GM12878 (cell line): ENCODE measurements at regions not wholly inside any gene's neighbourhood (a gene's known extent, or its start where the extent isn't known, plus 50 kb on each side); places are given as distances from the start of the nearest gene placed in this dataset.

ENCODE experiments used
- ATAC-seq: fragments of 200-7000 bp; cut with Tn5 transposase; 3 replicates; pipeline ENCODE4 v1.9.1; 2020; ENCODE audit warnings: mild to moderate bottlenecking, moderate library complexity
- BruUV-seq: library from RNA; stranded (reverse); fragments of 400-500 nt; replicated peaks from 2 replicates; lab custom pipeline; 2021; lab: Mats Ljungman, UMichigan
- CTCF ChIA-PET: fragments of 300-600 bp; sonication (Branson Sonifier 250); formaldehyde crosslinking; extraction: SDS; loops from one replicate; lab custom pipeline; 2021; ENCODE audit warnings: inconsistent platforms; lab: Yijun Ruan, JAX
- POLR2A ChIA-PET: fragments of 350-600 bp; formaldehyde crosslinking; extraction: SDS; loops from one replicate; lab custom pipeline; 2021; ENCODE audit warnings: inconsistent platforms; lab: Charles Lee
- RAD21 ChIA-PET: fragments of 300-600 bp; sonication (Branson Sonifier 250); formaldehyde crosslinking; loops from one replicate; lab custom pipeline; 2023; ENCODE audit warnings: antibody characterized with exemption; ENCODE audit not compliant: unreplicated experiment; lab: Charles Lee
- SMC1A ChIA-PET: fragments of 300-600 bp; sonication (Branson Sonifier 250); formaldehyde crosslinking; loops from one replicate; lab custom pipeline; 2023; ENCODE audit not compliant: unreplicated experiment, uncharacterized antibody; lab: Charles Lee
- DNase-seq: peaks from one replicate; pipeline ENCODE4 v3.0.0-alpha.2; 2011; ENCODE audit warnings: low read depth, low spot score
- FAIRE-seq: peaks from 3 replicates; lab custom pipeline; 2011; peaks lifted over from hg19 to GRCh38; lab: Jason Lieb, UNC
- H2AFZ ChIP-seq: 2 replicates; pipeline ENCODE4 v1.6.0; 2011; ENCODE audit warnings: low read depth, low read length, control low read depth; ENCODE audit not compliant: control insufficient read depth
- H3K27ac ChIP-seq: 2 replicates; pipeline ENCODE4 v1.5.1; 2011; ENCODE audit warnings: control low read depth; ENCODE audit not compliant: control insufficient read depth, insufficient read depth
- H3K27me3 ChIP-seq, 2 experiments: replicated peaks in 1 of 2; 2 replicates each; pipeline versions ENCODE4 v1.6.0 to v1.6.1; 2011; ENCODE audit warnings: low read length in 1 of 2; ENCODE audit not compliant: control insufficient read depth in 2 of 2, insufficient read depth in 2 of 2
- H3K36me3 ChIP-seq, 2 experiments: 2 replicates each; pipeline ENCODE4 v1.5.1; 2011; ENCODE audit warnings: low read length in 1 of 2; ENCODE audit not compliant: control insufficient read depth in 2 of 2, insufficient read depth in 2 of 2
- H3K4me1 ChIP-seq: 2 replicates; pipeline ENCODE4 v1.6.1; 2011; ENCODE audit warnings: mild to moderate bottlenecking, low read length, moderate library complexity, mixed read lengths; ENCODE audit not compliant: control insufficient read depth, insufficient read depth
- H3K4me2 ChIP-seq: 2 replicates; pipeline ENCODE4 v1.6.0; 2011; ENCODE audit warnings: control low read depth; ENCODE audit not compliant: control insufficient read depth, insufficient read depth
- H3K4me3 ChIP-seq: fragments of 200-600 bp; sonication (generic); 2 replicates; pipeline ENCODE4 v1.5.1; 2016
- H3K79me2 ChIP-seq: 2 replicates; pipeline ENCODE4 v1.6.0; 2011; ENCODE audit warnings: low read length; ENCODE audit not compliant: control insufficient read depth, insufficient read depth
- H3K9ac ChIP-seq: 2 replicates; pipeline ENCODE4 v1.8.0; 2011; ENCODE audit warnings: low read length, control low read depth, mixed read lengths; ENCODE audit not compliant: control insufficient read depth, insufficient read depth
- H3K9me3 ChIP-seq: replicated peaks from 3 replicates; pipeline ENCODE4 v1.5.1; 2011; ENCODE audit warnings: mild to moderate bottlenecking, low read length; ENCODE audit not compliant: control insufficient read depth, insufficient read depth
- H4K20me1 ChIP-seq: 2 replicates; pipeline ENCODE4 v1.6.0; 2011; ENCODE audit not compliant: control insufficient read depth, insufficient read depth
- CHD4 ChIP-seq: fragments of 200-600 bp; sonication (generic); IDR thresholded peaks from 2 replicates; pipeline ENCODE4 v1.6.1; 2016; ENCODE audit warnings: mild to moderate bottlenecking
- GABPA ChIP-seq: IDR thresholded peaks from 2 replicates; pipeline ENCODE4 v1.6.1; 2014; ENCODE audit warnings: antibody characterized with exemption, low read depth, mild to moderate bottlenecking, inconsistent platforms
- IKZF2 ChIP-seq, 2 experiments: fragments of 450-650 bp; IDR thresholded peaks; 2 replicates each; pipeline ENCODE4 v1.6.1; 2017; ENCODE audit warnings: mild to moderate bottlenecking in 2 of 2, moderate library complexity in 2 of 2
- KDM1A ChIP-seq: fragments of 200-600 bp; sonication (generic); IDR thresholded peaks from 2 replicates; pipeline ENCODE4 v1.6.1; 2016; ENCODE audit warnings: borderline replicate concordance
- MYB ChIP-seq: fragments of 150-350 bp; IDR thresholded peaks from 2 replicates; pipeline ENCODE4 v1.6.1; 2014; ENCODE audit warnings: mild to moderate bottlenecking, low read depth, low read length, borderline replicate concordance
- NFYB ChIP-seq: IDR thresholded peaks from 2 replicates; pipeline ENCODE4 v1.6.1; 2011; ENCODE audit warnings: low read depth, mild to moderate bottlenecking, low read length, improper control_type of control experiment, moderate library complexity; ENCODE audit not compliant: insufficient read depth
- NR2F1 ChIP-seq: fragments of 450-650 bp; conservative IDR thresholded peaks from 2 replicates; pipeline ENCODE4 v1.6.1; 2017; ENCODE audit warnings: mild to moderate bottlenecking
- PAX8 ChIP-seq: fragments of 450-650 bp; IDR thresholded peaks from 2 replicates; pipeline ENCODE4 v1.6.1; 2017; ENCODE audit warnings: mild to moderate bottlenecking, moderate library complexity
- RBBP5 ChIP-seq: fragments of 200-600 bp; sonication (generic); conservative IDR thresholded peaks from 2 replicates; pipeline ENCODE4 v1.6.1; 2016
- RFX5 ChIP-seq: IDR thresholded peaks from 2 replicates; pipeline ENCODE4 v1.6.1; 2011; ENCODE audit warnings: low read depth, low read length, improper control_type of control experiment
- SKIL ChIP-seq: fragments of 450-650 bp; IDR thresholded peaks from 2 replicates; pipeline ENCODE4 v1.6.1; 2017; ENCODE audit warnings: mild to moderate bottlenecking, low read depth, inconsistent platforms; ENCODE audit not compliant: poor library complexity, severe bottlenecking
- SMAD5 ChIP-seq: IDR thresholded peaks from 2 replicates; pipeline ENCODE4 v1.6.1; 2016; ENCODE audit warnings: antibody characterized with exemption, low read depth
- SPI1 ChIP-seq: IDR thresholded peaks from 2 replicates; pipeline ENCODE4 v1.6.1; 2011; ENCODE audit warnings: low read depth, mild to moderate bottlenecking, low read length, moderate library complexity, borderline replicate concordance; ENCODE audit not compliant: insufficient read depth
- ZBED1 ChIP-seq: IDR thresholded peaks from 2 replicates; pipeline ENCODE4 v1.6.1; 2016; ENCODE audit warnings: borderline replicate concordance
- ZNF217 ChIP-seq: fragments of 450-650 bp; IDR thresholded peaks from 2 replicates; pipeline ENCODE4 v1.6.1; 2017; ENCODE audit warnings: antibody characterized with exemption, mild to moderate bottlenecking
- ZNF384 ChIP-seq: IDR thresholded peaks from 2 replicates; pipeline ENCODE4 v1.6.1; 2012; ENCODE audit warnings: low read depth, mild to moderate bottlenecking, low read length, improper control_type of control experiment, borderline replicate concordance
- ZSCAN29 ChIP-seq: fragments of 450-650 bp; IDR thresholded peaks from 2 replicates; pipeline ENCODE4 v1.6.1; 2017; ENCODE audit warnings: mild to moderate bottlenecking, moderate library complexity
- WGBS: methylation state at CpG from one replicate; pipeline ENCODE4 v1.1.6; 2016; ENCODE audit warnings: low lambda C conversion rate; ENCODE audit not compliant: insufficient replicate concordance, insufficient coverage; ENCODE audit errors: missing lambda C conversion rate; 5-methylcytosine and 5-hydroxymethylcytosine counted together
- in situ Hi-C: fragments of 300-500 bp; cut with MboI; formaldehyde crosslinking; loops from 9 replicates; pipeline ENCODE4 v1.14.3; 2018; ENCODE audit warnings: mixed read lengths
- intact Hi-C: fragments of 100-400 bp; cut with micrococcal nuclease; formaldehyde crosslinking; loops from one replicate; pipeline ENCODE4 v1.14.2; 2022; ENCODE audit not compliant: unreplicated experiment
- TF ChIP-seq, protein P1 (sequence below): IDR thresholded peaks from 2 replicates; pipeline ENCODE4 v1.6.1; 2012; ENCODE audit warnings: mild to moderate bottlenecking, low read depth, low read length

DNA sequence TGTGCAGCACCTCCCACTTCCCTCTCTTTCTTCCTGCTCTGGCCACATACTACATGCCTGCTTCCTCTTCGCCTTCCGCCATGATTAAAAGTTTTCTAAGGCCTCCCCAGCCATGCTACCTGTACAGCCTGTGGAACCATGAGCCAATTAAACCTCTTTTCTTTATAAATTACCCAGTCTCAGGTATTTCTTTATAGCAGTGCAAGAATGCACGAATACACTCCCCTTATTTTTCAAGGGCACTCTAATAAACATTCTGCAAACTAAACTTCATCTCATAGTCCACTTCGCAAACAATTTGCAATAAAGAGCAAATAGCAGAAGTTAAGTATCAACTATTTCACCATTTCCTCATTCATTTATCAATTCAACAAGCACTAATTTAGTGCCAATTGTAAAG is 351.3 kb downstream of the PID1 start (continued):
- no peak for TF ChIP-seq PAX8

GRCh38 chr2:228917220-228917619 is 353.9 kb downstream of the PID1 start:
- ATAC-seq, result no peak
- Histone ChIP-seq H3K9ac (no peak overlapping the region), H3K27me3 (no peaks in the 10 kb centered on the region)
- TF ChIP-seq GABPA (no peak), SPI1 (no peak), IKZF2 (IDR thresholded peaks at IDR 0.05) (no peak), RBBP5 (no peak), SMAD5 (no peak), CHD4 (no peak), KDM1A (no peak), NFYB (no peak), SKIL (no peak), ZBED1 (no peak), MYB (no peak), ZNF384 (no peak), RFX5 (no peak), ZNF217 (no peak), ZSCAN29 (no peak), NR2F1 (no peak)
- TF ChIP-seq, protein P1, sequence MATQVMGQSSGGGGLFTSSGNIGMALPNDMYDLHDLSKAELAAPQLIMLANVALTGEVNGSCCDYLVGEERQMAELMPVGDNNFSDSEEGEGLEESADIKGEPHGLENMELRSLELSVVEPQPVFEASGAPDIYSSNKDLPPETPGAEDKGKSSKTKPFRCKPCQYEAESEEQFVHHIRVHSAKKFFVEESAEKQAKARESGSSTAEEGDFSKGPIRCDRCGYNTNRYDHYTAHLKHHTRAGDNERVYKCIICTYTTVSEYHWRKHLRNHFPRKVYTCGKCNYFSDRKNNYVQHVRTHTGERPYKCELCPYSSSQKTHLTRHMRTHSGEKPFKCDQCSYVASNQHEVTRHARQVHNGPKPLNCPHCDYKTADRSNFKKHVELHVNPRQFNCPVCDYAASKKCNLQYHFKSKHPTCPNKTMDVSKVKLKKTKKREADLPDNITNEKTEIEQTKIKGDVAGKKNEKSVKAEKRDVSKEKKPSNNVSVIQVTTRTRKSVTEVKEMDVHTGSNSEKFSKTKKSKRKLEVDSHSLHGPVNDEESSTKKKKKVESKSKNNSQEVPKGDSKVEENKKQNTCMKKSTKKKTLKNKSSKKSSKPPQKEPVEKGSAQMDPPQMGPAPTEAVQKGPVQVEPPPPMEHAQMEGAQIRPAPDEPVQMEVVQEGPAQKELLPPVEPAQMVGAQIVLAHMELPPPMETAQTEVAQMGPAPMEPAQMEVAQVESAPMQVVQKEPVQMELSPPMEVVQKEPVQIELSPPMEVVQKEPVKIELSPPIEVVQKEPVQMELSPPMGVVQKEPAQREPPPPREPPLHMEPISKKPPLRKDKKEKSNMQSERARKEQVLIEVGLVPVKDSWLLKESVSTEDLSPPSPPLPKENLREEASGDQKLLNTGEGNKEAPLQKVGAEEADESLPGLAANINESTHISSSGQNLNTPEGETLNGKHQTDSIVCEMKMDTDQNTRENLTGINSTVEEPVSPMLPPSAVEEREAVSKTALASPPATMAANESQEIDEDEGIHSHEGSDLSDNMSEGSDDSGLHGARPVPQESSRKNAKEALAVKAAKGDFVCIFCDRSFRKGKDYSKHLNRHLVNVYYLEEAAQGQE, result no peak

More at GRCh38 chr2:228917220-228917619, 353.9 kb downstream of the PID1 start:
- 0% methylated on average over 1 of the region's 1 CpG for WGBS
- DNase-seq, result no peak
- no peak overlapping the region for H3K4me2 ChIP-seq
- no peak overlapping the region for H2AFZ ChIP-seq
- no peaks in the 10 kb centered on the region for H3K9me3 ChIP-seq
- H3K27ac ChIP-seq, result no peak overlapping the region
- FAIRE-seq, result no peak
- intact Hi-C loops (no loop called here), in situ Hi-C loops (no loop called here)
- no peaks in the 10 kb centered on the region for H4K20me1 ChIP-seq
- CTCF ChIA-PET, result no interaction called here
- H3K4me1 ChIP-seq, result no peaks in the 10 kb centered on the region
- H3K36me3 ChIP-seq, result no peaks in the 10 kb centered on the region
- H3K79me2 ChIP-seq, result no peaks in the 10 kb centered on the region
- BruUV-seq, result no TSS peak
- H3K4me3 ChIP-seq, result no peak overlapping the region
- POLR2A ChIA-PET, result no interaction called here
- SMC1A ChIA-PET, result no interaction called here
- RAD21 ChIA-PET, result no interaction called here
